Erythroblast (primary cell): ENCODE measurements at regions not wholly inside any gene's neighbourhood (a gene's known extent, or its start where the extent isn't known, plus 50 kb on each side); places are given as distances from the start of the nearest gene placed in this dataset.
"Not testable (repeated sequence)": the region's sequence is repeated elsewhere in the genome, so short reads cannot be mapped to it uniquely, and the experiment has no call there.

Experiments used
- DNase-seq, 2 experiments: peaks; one replicate each; lab custom pipeline; 2025; lab: John Stamatoyannopoulos, UW
- GATA1 ChIP-seq: IDR thresholded peaks from 2 replicates; pipeline ENCODE4 v1.6.1; 2011; ENCODE audit warnings: low read depth, mild to moderate bottlenecking, control low read depth, low read length, moderate library complexity
- POLR2A ChIP-seq: IDR thresholded peaks from 2 replicates; pipeline ENCODE4 v1.6.1; 2011; ENCODE audit warnings: mild to moderate bottlenecking, low read length

GRCh38 chr5:53160895-53161294 is 51.3 kb upstream of the MOCS2 start:
- DNase-seq: no peak
- no peak for TF ChIP-seq POLR2A
- no peak for TF ChIP-seq GATA1

DNA sequence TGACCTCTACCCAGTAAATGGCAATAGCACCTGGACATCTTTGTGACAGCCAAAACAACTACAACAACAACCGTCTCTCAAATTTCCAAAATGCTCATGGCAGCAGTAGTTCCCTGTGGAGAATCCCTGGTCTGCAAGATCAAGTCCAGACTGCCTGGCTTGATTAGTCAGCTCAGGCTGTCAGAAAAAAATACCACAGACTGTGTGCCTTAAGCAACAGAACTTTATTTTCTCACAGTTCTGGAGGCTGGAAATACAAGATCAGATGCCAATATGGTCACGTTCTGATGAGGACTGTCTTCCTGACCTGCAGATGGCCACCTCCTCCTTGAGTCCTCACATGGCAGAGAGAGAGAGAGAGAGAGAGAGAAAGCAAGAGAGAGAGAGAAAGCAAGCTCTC is 52.3 kb upstream of the MOCS2 start:
- no peak for DNase-seq
- TF ChIP-seq GATA1 (no peak), POLR2A (no peak)

DNA sequence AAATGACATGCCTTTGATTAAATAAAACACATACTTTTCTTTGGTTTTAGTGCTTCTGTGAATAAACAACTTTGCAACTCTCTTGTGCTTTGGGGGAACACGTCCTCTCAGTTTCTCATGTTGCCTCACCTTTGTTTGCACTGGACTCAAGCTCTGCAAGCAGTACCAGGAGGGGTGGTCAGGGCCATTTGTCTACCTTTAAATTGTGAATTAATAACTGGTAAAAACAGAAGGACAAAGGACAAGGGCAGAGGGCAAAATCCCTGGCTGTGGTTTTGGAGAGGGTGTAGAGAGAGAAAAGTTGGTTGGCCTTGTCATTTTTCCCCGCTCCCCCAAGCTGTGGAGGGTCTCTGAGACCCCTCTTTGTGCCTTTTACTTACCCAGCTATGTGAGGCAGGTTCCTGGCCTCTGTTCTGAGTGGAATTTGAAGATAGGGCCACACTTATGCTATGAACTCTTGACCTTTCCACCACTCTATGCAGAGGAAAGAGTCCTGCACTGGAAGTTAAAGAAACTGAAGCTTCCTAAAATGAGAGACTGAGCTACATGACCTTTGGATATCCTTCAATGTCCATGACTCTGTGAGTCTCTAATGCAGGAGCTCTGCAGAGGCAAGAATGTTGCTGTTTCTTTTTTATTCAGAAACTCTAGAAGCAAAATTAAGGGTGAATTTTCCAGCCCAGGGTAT is 55.1 kb upstream of the MOCS2 start:
- no peak for TF ChIP-seq POLR2A
- no peak for TF ChIP-seq GATA1

GRCh38 chr5:53165431-53166182 is 56.0 kb upstream of the MOCS2 start:
- no peak for DNase-seq
- TF ChIP-seq GATA1 (no peak), POLR2A (no peak)

More for the DNA sequence above, 55.1 kb upstream of the MOCS2 start:
- no peak for DNase-seq

DNA sequence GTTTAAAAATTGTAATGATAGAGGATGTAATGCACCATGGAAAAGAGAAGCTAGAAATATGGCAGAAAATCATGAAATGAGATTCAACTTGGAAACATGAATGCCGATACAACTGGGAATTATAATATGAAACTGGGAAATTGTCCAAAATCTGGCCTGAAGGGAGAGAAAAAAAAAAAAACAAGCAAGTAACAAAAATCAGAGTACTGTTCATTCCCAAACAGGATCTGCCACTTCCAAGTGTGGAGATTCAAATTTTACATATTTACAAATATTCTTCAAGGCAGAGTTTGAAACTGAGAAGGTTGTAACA is 56.6 kb upstream of the MOCS2 start:
- DNase-seq: no peak
- no peak for TF ChIP-seq POLR2A
- no peak for TF ChIP-seq GATA1

DNA sequence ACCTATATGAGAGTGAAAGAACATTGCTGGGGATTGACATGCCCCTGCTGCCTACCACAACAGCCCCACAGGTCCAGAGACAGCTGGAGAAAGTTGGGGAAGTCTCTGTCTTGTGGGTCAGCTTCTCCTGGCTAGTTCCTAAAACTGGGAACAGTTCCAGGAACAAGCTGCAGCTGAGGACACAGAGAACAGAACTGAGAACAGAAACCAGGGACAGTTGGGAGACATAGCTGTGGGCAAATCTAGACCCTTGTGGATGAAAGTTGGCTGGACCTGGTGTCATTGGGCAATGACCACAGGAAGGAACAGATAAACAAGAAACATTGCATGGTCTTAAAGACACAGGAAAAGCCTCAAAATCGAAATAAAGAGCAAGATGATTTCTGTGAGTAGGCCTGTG is 58.3 kb upstream of the MOCS2 start:
- TF ChIP-seq GATA1: no peak
- TF ChIP-seq POLR2A: no peak
- no peak for DNase-seq

GRCh38 chr5:53169933-53170332 is 60.4 kb upstream of the MOCS2 start:
- no peak for DNase-seq
- TF ChIP-seq GATA1: no peak
- TF ChIP-seq POLR2A: no peak

- peak; percentile 20 to 39 for DNase-seq
- TF ChIP-seq POLR2A: no peak
- no peak for TF ChIP-seq GATA1
Measured at GRCh38 chr5:53170746-53171349, 61.3 kb upstream of the MOCS2 start.

DNA sequence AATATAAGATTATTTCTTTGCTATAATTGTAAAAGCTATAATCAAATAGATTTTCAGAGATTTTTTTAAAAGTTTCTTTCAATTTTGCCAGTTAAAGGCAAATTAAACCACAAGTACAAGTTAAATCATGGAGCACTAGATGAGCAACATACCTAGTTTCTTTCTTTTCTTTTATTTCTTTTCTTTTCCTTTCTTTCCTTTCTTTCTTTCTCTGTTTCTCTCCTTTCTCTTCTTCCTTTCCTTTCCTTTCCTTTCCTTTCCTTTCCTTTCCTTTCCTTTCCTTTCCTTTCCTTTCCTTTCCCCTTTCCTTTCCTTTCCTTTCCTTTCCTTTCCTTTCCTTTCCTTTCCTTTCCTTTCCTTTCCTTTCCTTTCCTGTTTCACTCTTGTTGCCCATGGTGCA is 62.5 kb upstream of the MOCS2 start:
- not testable (repeated sequence) for DNase-seq

GRCh38 chr5:53172630-53173029 is 63.1 kb upstream of the MOCS2 start:
- no peak for DNase-seq
- no peak for TF ChIP-seq POLR2A
- no peak for TF ChIP-seq GATA1

DNA sequence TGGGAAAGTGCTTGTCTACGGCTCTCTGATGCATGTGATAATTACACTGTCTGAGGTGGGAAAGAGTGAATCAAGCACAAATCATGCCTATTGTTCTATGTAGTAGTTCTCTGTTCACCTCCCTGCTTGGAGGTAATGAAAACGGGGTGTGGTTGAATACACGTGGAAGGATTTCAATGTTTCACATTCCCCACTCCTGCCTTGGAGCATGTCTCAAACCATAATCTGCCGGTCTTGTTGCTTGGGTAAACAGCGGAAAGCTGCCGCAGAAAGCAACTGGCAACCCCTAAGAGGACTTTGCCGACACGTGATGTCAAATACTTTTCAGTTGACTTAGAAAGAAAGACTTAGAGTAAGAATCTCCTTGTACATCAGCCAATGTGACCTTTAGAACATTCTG is 63.5 kb upstream of the MOCS2 start:
- no peak for DNase-seq
- TF ChIP-seq GATA1: no peak
- no peak for TF ChIP-seq POLR2A

DNA sequence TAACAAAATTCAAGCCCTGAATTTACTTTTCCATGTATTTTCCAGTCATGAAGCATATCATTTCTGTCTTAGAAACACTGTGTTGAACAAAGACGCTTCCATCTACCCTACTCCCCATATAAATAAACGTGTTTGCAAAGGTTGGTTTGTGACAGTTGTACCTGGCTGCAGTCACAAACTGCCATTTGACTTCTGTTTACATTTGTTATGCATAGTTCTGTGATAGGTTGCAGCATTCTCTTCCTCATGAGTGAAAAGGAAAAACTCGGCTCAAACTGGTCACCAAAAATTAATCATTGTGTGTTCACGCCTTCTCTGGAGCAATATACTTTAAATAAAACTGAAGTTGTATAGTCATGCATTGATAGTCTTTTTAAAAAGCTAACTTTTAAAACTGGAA is 69.3 kb upstream of the MOCS2 start:
- no peak for DNase-seq
- TF ChIP-seq GATA1: no peak
- TF ChIP-seq POLR2A: no peak

- TF ChIP-seq POLR2A: no peak
- TF ChIP-seq GATA1: no peak
- DNase-seq: no peak
Measured at GRCh38 chr5:53179691-53180090, 70.1 kb upstream of the MOCS2 start.

- no peak for TF ChIP-seq POLR2A
- no peak for TF ChIP-seq GATA1
- DNase-seq: no peak
Measured at GRCh38 chr5:53180538-53180937, 71.0 kb upstream of the MOCS2 start.

DNA sequence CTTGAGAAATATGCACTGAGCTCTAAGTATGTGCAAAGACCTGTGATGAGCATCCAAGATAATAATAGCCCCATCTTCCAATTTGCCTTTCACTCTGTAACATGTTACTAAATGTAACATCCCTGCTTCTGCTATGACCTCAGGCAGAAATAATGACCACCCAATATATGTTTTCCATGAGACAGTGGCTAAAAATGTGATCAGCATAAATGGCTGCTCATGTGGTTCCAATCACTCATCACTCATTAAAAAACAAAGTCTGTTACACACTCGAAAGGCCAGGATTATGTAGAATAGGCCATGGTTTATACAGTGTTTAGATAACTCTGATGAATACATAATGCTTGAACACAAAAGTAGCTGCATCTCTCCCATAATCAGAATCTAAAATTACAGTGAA is 71.4 kb upstream of the MOCS2 start:
- no peak for TF ChIP-seq GATA1
- no peak for TF ChIP-seq POLR2A
- DNase-seq: no peak
